Keratinocyte (primary cell): ENCODE measurements at regions not wholly inside any gene's neighbourhood (a gene's known extent, or its start where the extent isn't known, plus 50 kb on each side); places are given as distances from the start of the nearest gene placed in this dataset.

ENCODE experiments used
- DNase-seq: peaks from one replicate; pipeline ENCODE4 v3.0.0-alpha.2; 2011; ENCODE audit warnings: low read depth, missing footprints, low spot score
- FAIRE-seq: peaks from 2 replicates; lab custom pipeline; 2011; peaks lifted over from hg19 to GRCh38; lab: Jason Lieb, UNC
- H2AFZ ChIP-seq: 2 replicates; pipeline ENCODE4 v1.6.0; 2012; ENCODE audit warnings: low read length, control low read depth, inconsistent platforms; ENCODE audit not compliant: control insufficient read depth
- H3K27ac ChIP-seq: 2 replicates; pipeline ENCODE4 v1.5.1; 2011; ENCODE audit warnings: low read length; ENCODE audit not compliant: control insufficient read depth, insufficient read depth
- H3K27me3 ChIP-seq: 3 replicates; pipeline ENCODE4 v1.6.0; 2011; ENCODE audit warnings: low read length; ENCODE audit not compliant: control insufficient read depth, insufficient read depth; ENCODE audit errors: extremely low read depth
- H3K36me3 ChIP-seq, 2 experiments: 2 replicates in 1 of 2; 3 replicates in 1 of 2; pipeline ENCODE4 v1.5.1; 2011; ENCODE audit warnings: low read length in 2 of 2, mild to moderate bottlenecking in 1 of 2; ENCODE audit not compliant: control insufficient read depth in 2 of 2, insufficient read depth in 2 of 2; ENCODE audit errors: extremely low read depth in 1 of 2
- H3K4me1 ChIP-seq: 3 replicates; pipeline ENCODE4 v1.5.1; 2011; ENCODE audit warnings: low read length; ENCODE audit not compliant: control insufficient read depth, insufficient read depth; ENCODE audit errors: extremely low read depth
- H3K4me2 ChIP-seq: 3 replicates; pipeline ENCODE4 v1.6.0; 2011; ENCODE audit warnings: low read depth, low read length; ENCODE audit not compliant: control insufficient read depth, insufficient read depth; ENCODE audit errors: extremely low read depth
- H3K4me3 ChIP-seq, 3 experiments: fragments of 200-600 bp in 1 of 3; sonication (generic) in 1 of 3; 2 replicates in 2 of 3; 3 replicates in 1 of 3; pipeline ENCODE4 v1.5.1; 2011 to 2016; ENCODE audit warnings: low read length in 3 of 3, mild to moderate bottlenecking in 3 of 3, control low read depth in 2 of 3, inconsistent platforms in 1 of 3, low read depth in 1 of 3, mixed read lengths in 1 of 3, mixed run types in 1 of 3, moderate library complexity in 1 of 3; ENCODE audit not compliant: control insufficient read depth in 2 of 3, insufficient read depth in 2 of 3; ENCODE audit errors: extremely low read depth in 1 of 3
- H3K79me2 ChIP-seq: 2 replicates; pipeline ENCODE4 v1.6.0; 2012; ENCODE audit warnings: low read length; ENCODE audit not compliant: control insufficient read depth, insufficient read depth
- H3K9ac ChIP-seq: 3 replicates; pipeline ENCODE4 v1.6.0; 2011; ENCODE audit warnings: low read length; ENCODE audit not compliant: control insufficient read depth, insufficient read depth; ENCODE audit errors: extremely low read depth
- H3K9me1 ChIP-seq: 3 replicates; pipeline ENCODE4 v1.6.0; 2011; ENCODE audit warnings: low read length; ENCODE audit not compliant: control insufficient read depth, insufficient read depth; ENCODE audit errors: extremely low read depth
- H3K9me3 ChIP-seq: 2 replicates; pipeline ENCODE4 v1.5.1; 2012; ENCODE audit warnings: low read depth, low read length; ENCODE audit not compliant: control insufficient read depth
- H4K20me1 ChIP-seq: 3 replicates; pipeline ENCODE4 v1.6.0; 2011; ENCODE audit warnings: low read length; ENCODE audit not compliant: control insufficient read depth, insufficient read depth; ENCODE audit errors: extremely low read depth
- EZH2 ChIP-seq: IDR thresholded peaks from one replicate; pipeline ENCODE4 v1.6.1; 2012; ENCODE audit warnings: inconsistent platforms, mild to moderate bottlenecking, low read length, moderate library complexity
- dilution Hi-C: fragments of 300-500 bp; cut with MboI; formaldehyde crosslinking; loops from one replicate; pipeline ENCODE4 v1.7.0; 2020; ENCODE audit warnings: low sequenced_read_pairs; ENCODE audit not compliant: extremely low pct_ligation_motif_present
- TF ChIP-seq, protein P1 (sequence below), 3 experiments: IDR thresholded peaks in 1 of 3; conservative IDR thresholded peaks in 1 of 3; optimal IDR thresholded peaks in 1 of 3; 2 replicates in 2 of 3; 3 replicates in 1 of 3; pipeline versions ENCODE3 to v1.5.1; 2011; ENCODE audit warnings: low read length in 3 of 3, mild to moderate bottlenecking in 3 of 3, moderate library complexity in 2 of 3, control low read depth in 1 of 3, inconsistent platforms in 1 of 3; ENCODE audit not compliant: insufficient read depth in 2 of 3; ENCODE audit errors: extremely low read depth in 1 of 3

- DNase-seq (no peak), FAIRE-seq (peak; percentile 62)
- Histone ChIP-seq H3K9me3 (no peaks in the 10 kb centered on the region), H4K20me1 (no peaks in the 10 kb centered on the region), H3K4me3 (peak overlapping the region in 1 of 3 experiments; percentile 13), H3K79me2 (no peaks in the 10 kb centered on the region), H3K36me3 (no peaks in the 10 kb centered on the region), H3K9ac (no peak overlapping the region), H3K4me1 (peaks cover 46% of the 10 kb centered on the region), H3K9me1 (peaks cover 4% of the 10 kb centered on the region), H3K4me2 (peak overlapping the region; percentile 63), H2AFZ (no peak overlapping the region), H3K27ac (no peak overlapping the region), H3K27me3 (peaks cover 2% of the 10 kb centered on the region)
- TF ChIP-seq EZH2: no peak
- TF ChIP-seq, protein P1, sequence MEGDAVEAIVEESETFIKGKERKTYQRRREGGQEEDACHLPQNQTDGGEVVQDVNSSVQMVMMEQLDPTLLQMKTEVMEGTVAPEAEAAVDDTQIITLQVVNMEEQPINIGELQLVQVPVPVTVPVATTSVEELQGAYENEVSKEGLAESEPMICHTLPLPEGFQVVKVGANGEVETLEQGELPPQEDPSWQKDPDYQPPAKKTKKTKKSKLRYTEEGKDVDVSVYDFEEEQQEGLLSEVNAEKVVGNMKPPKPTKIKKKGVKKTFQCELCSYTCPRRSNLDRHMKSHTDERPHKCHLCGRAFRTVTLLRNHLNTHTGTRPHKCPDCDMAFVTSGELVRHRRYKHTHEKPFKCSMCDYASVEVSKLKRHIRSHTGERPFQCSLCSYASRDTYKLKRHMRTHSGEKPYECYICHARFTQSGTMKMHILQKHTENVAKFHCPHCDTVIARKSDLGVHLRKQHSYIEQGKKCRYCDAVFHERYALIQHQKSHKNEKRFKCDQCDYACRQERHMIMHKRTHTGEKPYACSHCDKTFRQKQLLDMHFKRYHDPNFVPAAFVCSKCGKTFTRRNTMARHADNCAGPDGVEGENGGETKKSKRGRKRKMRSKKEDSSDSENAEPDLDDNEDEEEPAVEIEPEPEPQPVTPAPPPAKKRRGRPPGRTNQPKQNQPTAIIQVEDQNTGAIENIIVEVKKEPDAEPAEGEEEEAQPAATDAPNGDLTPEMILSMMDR (optimal IDR thresholded peaks at IDR 0.05 in 1 of 3, IDR thresholded peaks at IDR 0.05 in 1 of 3, conservative IDR thresholded peaks at IDR 0.05 in 1 of 3; ENCODE audit: extremely low read depth in 1 of 3, insufficient read depth in 2 of 3, low read length in 3 of 3): peak; percentile 25 to 62 (median 44)
- dilution Hi-C loops: no loop called here
Measured at GRCh38 chr11:119861160-119861559, 132.2 kb upstream of the NECTIN1 start.

DNA sequence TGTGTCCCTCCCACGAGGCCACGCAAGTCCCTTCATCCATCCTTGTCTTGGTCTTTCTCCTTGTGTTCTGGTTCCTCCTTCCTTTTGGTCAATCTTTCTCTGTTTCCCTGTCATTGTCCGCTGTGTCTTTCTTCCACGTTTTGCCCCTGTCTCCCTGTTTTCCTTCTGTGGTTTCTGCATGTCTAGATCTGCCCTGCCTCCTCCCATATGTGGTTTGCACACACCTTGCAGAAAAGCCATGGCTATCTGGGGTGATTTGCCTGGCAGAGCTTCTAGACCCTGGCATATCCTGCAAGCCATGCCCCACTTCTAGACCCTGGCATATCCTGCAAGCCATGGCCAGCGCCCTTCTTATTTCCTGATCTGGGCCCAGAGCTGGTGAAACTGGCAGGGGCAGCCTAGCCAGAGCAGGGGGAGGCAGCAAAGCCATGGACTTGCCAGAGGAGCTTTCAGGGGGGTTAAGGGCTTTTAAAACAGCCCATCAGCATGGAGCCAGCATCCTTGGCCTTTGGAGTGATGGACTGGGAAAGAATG, 131.6 kb upstream of the NECTIN1 start:
- dilution Hi-C loops: no loop called here
- Histone ChIP-seq H2AFZ (no peak overlapping the region), H3K36me3 (no peaks in the 10 kb centered on the region), H3K27me3 (peaks cover 7% of the 10 kb centered on the region), H3K9me1 (peaks cover 4% of the 10 kb centered on the region), H3K9me3 (no peaks in the 10 kb centered on the region), H3K4me3 (peak overlapping the region in 1 of 3 experiments; percentile 13), H3K4me1 (peaks cover 43% of the 10 kb centered on the region), H4K20me1 (no peaks in the 10 kb centered on the region), H3K9ac (no peak overlapping the region), H3K27ac (no peak overlapping the region), H3K79me2 (no peaks in the 10 kb centered on the region), H3K4me2 (peak overlapping the region; percentile 63)
- TF ChIP-seq, protein P1 (optimal IDR thresholded peaks at IDR 0.05 in 1 of 3, IDR thresholded peaks at IDR 0.05 in 1 of 3, conservative IDR thresholded peaks at IDR 0.05 in 1 of 3; ENCODE audit: extremely low read depth in 1 of 3, insufficient read depth in 2 of 3, low read length in 3 of 3): no peak
- no peak for TF ChIP-seq EZH2
- FAIRE-seq (peak; percentile 80), DNase-seq (no peak)
